Esophagus muscularis mucosa (tissue), 4 donors: ENCODE measurements at regions not wholly inside any gene's neighbourhood (a gene's known extent, or its start where the extent isn't known, plus 50 kb on each side); places are given as distances from the start of the nearest gene placed in this dataset.
A peak's percentile ranks its signal among the peaks of the same experiment; 100 is the strongest.
"Not testable (repeated sequence)": the region's sequence is repeated elsewhere in the genome, so short reads cannot be mapped to it uniquely, and the experiment has no call there.

ENCODE experiments used
- DNase-seq: peaks from one replicate; pipeline ENCODE4 v3.0.0-alpha.2; 2017; ENCODE audit errors: extremely low spot score
- H3K27ac ChIP-seq, 4 donors: fragments of 200-600 bp; sonication (generic); replicated peaks in 1 of 4; 1 replicate in 3 of 4; 2 replicates in 1 of 4; pipeline ENCODE4 v1.5.1; 2016 to 2019; ENCODE audit warnings: mild to moderate bottlenecking in 1 of 4
- H3K27me3 ChIP-seq, 4 donors: fragments of 200-600 bp; sonication (generic); one replicate each; pipeline versions ENCODE4 v1.5.1 to v1.6.0; 2016 to 2019
- H3K36me3 ChIP-seq, 4 donors: fragments of 200-600 bp; sonication (generic); one replicate each; pipeline ENCODE4 v1.5.1; 2016 to 2019
- H3K4me1 ChIP-seq, 4 donors: fragments of 200-600 bp; sonication (generic); one replicate each; pipeline ENCODE4 v1.5.1; 2016 to 2019
- H3K4me3 ChIP-seq, 4 donors: fragments of 200-600 bp; sonication (generic); 1 replicate in 2 of 4; 2 replicates in 2 of 4; pipeline ENCODE4 v1.5.1; 2016 to 2019; ENCODE audit warnings: mild to moderate bottlenecking in 4 of 4, moderate library complexity in 1 of 4
- H3K9me3 ChIP-seq, 4 donors: fragments of 200-600 bp; sonication (generic); 1 replicate in 3 of 4; 2 replicates in 1 of 4; pipeline ENCODE4 v1.5.1; 2016 to 2019
- EP300 ChIP-seq: sonication (generic); formaldehyde crosslinking; IDR thresholded peaks from one replicate; pipeline ENCODE4 v1.6.1; 2017; ENCODE audit warnings: antibody characterized with exemption
- POLR2A ChIP-seq: fragments of 450-650 bp; IDR thresholded peaks from one replicate; pipeline ENCODE4 v1.6.1; 2017; ENCODE audit warnings: antibody characterized with exemption, moderate library complexity, mild to moderate bottlenecking, low read depth
- POLR2AphosphoS5 ChIP-seq, 2 donors: sonication (generic); formaldehyde crosslinking; IDR thresholded peaks; one replicate each; pipeline ENCODE4 v1.6.1; 2017; ENCODE audit warnings: antibody characterized with exemption in 2 of 2
- WGBS: methylation state at CpG from one replicate; pipeline ENCODE4 v1.1.5; 2018; 5-methylcytosine and 5-hydroxymethylcytosine counted together
- intact Hi-C: fragments of 100-400 bp; cut with DNase I; formaldehyde crosslinking; loops from one replicate; pipeline ENCODE4 v1.15.1; 2023
- TF ChIP-seq, protein P1 (sequence below), 3 experiments: fragments of 200-600 bp in 2 of 3; fragments of 450-650 bp in 1 of 3; sonication (generic) in 2 of 3; IDR thresholded peaks; one replicate each; pipeline ENCODE4 v1.5.1; 2017 to 2019; ENCODE audit warnings: antibody characterized with exemption in 3 of 3, mild to moderate bottlenecking in 2 of 3, moderate library complexity in 1 of 3

DNA sequence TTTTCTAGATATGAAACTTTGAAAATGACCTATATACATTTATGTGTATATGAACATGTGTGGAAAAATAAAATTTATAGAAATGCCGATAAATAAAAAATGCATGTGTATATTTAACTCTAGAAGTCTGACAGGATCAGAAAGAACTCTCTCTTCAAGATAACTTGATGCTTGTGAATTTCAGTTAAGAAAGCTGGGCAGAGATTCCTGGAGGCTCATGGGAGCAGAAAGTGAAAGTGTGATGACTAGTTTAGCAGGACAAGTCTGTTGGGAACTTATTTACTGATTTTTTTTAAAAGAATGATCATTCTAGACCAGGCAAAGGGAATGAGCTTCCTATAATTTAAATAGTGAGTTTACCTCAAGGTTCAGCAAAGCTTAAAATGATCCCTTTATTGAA lies 81.5 kb upstream of the KCNAB1 start:
- Histone ChIP-seq H3K9me3 (no peaks in the 10 kb centered on the region), H3K36me3 (no peaks in the 10 kb centered on the region), H3K27me3 (no peaks in the 10 kb centered on the region), H3K4me3 (no peak overlapping the region), H3K4me1 (no peaks in the 10 kb centered on the region), H3K27ac (no peak overlapping the region)
- no peak for DNase-seq
- intact Hi-C loops, result no loop called here
- WGBS, result 87% methylated on average over 1 of the region's 1 CpG
- TF ChIP-seq EP300 (no peak), POLR2A (no peak)
- TF ChIP-seq, protein P1, sequence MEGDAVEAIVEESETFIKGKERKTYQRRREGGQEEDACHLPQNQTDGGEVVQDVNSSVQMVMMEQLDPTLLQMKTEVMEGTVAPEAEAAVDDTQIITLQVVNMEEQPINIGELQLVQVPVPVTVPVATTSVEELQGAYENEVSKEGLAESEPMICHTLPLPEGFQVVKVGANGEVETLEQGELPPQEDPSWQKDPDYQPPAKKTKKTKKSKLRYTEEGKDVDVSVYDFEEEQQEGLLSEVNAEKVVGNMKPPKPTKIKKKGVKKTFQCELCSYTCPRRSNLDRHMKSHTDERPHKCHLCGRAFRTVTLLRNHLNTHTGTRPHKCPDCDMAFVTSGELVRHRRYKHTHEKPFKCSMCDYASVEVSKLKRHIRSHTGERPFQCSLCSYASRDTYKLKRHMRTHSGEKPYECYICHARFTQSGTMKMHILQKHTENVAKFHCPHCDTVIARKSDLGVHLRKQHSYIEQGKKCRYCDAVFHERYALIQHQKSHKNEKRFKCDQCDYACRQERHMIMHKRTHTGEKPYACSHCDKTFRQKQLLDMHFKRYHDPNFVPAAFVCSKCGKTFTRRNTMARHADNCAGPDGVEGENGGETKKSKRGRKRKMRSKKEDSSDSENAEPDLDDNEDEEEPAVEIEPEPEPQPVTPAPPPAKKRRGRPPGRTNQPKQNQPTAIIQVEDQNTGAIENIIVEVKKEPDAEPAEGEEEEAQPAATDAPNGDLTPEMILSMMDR (IDR thresholded peaks at IDR 0.05), result no peak

DNA sequence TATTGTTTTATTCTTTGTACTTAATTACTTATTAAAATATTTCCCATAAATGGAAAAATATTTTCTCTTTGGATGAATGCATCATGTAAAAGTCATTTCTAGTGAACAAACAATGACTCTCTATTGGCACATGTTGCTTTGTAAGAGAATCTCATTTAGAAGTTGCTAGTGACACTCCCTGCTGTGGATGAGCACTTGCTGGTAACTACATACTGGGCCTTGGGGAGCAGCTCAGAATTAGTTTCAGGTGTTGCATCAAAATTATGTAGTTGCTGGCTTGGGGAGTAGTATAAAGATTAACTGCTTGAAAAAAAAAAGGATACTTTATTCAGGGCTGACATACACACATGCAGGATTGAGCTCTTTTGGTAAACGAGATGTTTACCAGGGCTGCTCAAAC lies 80.3 kb upstream of the KCNAB1 start:
- no peak for DNase-seq
- H3K9me3 ChIP-seq, result no peaks in the 10 kb centered on the region
- H3K27me3 ChIP-seq, result no peaks in the 10 kb centered on the region
- WGBS, result 63% methylated on average over 1 of the region's 1 CpG
- H3K4me1 ChIP-seq, result no peaks in the 10 kb centered on the region
- no peaks in the 10 kb centered on the region for H3K36me3 ChIP-seq
- TF ChIP-seq, protein P1 (IDR thresholded peaks at IDR 0.05), result no peak
- TF ChIP-seq POLR2A, result no peak
- TF ChIP-seq POLR2AphosphoS5 (IDR thresholded peaks at IDR 0.05), result no peak
- TF ChIP-seq EP300, result no peak
- intact Hi-C loops, result no loop called here
- no peak overlapping the region for H3K27ac ChIP-seq
- no peak overlapping the region for H3K4me3 ChIP-seq

DNA sequence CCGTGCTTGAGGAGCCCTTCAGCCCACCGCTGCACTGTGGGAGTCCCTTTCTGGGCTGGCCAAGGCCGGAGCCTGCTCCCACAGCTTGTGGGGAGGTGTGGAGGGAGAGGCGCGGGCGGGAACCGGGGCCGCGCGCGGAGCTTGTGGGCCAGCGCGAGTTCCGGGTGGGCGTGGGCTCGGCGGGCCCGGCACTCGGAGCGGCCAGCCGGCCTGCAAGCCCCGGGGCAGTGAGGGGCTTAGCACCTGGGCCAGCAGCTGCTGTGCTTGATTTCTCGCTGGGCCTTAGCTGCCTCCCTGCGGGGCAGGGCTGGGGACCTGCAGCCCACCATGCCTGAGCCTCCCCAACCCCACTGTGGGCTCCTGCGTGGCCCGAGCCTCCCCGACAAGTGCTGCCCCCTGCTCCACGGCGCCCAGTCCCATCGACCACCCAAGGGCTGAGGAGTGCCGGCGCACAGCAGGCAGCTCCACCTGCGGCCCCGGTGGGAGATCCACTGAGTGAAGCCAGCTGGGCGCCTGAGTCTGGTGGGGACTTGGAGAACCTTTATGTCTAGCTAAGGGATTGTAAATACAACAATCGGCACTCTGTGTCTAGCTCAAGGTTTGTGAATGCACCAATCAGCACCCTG lies 79.0 kb upstream of the KCNAB1 start:
- H3K4me1 ChIP-seq, DNase-seq, H3K27me3 ChIP-seq, H3K36me3 ChIP-seq, H3K4me3 ChIP-seq, H3K9me3 ChIP-seq, H3K27ac ChIP-seq, intact Hi-C loops: not testable (repeated sequence)
- 90% methylated on average over 6 of the region's 36 CpGs for WGBS

DNA sequence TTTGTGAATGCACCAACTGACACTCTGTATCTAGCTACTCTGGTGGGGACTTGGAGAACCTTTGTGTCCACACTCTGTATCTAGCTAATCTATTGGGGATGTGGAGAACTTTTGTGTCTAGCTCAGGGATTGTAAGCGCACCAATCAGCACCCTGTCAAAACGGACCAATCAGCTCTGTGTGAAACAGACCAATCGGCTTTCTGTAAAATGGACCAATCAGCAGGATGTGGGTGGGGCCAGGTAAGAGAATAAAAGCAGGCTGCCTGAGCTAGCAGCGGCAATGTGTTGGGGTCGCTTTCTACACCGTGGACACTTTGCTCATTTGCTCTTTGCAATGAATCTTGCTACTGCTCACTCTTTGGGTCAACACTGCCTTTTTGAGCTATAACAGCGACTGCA lies 78.5 kb upstream of the KCNAB1 start:
- H3K27me3 ChIP-seq, H3K4me3 ChIP-seq, H3K9me3 ChIP-seq, H3K27ac ChIP-seq, DNase-seq, H3K36me3 ChIP-seq, intact Hi-C loops, H3K4me1 ChIP-seq: not testable (repeated sequence)
- 94% methylated on average over 7 of the region's 7 CpGs for WGBS

DNA sequence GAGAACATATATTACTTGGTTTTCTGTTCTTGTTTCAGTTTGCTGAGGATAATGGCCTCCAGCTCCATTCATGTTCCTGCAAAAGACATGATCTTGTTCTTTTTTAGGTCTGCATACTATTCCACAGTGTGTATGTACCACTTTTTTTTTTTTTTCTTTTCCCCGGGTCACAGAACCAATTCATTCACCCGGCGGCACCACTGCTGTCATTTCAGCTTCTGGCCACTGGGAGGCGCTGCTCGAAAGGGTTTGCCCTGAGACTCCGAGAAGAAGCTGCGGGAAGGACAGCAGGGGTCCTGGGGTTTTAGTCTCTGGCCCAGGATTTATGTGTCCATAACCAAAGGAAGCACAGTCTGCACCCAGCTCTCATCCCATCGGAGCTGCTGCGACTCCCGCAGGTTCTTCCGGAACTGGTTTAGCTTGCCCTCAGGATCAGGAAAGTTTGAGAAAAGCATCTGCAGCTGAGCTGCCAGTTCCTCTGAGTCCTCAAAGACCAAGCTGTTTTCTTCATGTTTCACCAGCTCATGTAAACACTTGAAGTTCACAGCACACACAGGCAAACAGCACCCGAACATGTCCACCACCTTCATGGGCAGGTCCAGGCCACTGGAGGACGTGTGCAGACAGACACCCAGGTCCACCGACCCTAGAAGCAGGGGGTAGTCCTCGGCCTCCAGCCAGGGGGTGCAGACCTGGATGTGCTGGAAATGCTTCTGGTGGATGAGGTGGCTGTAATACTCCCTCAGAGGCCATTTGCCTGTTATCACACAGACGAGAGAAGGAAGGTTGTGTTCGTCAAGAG lies 76.3 kb upstream of the KCNAB1 start:
- H3K27ac ChIP-seq, DNase-seq, H3K4me3 ChIP-seq, H3K27me3 ChIP-seq, H3K4me1 ChIP-seq, H3K36me3 ChIP-seq, H3K9me3 ChIP-seq, intact Hi-C loops: not testable (repeated sequence)
- 44% methylated on average over 13 of the region's 17 CpGs for WGBS
- TF ChIP-seq, protein P1 (IDR thresholded peaks at IDR 0.05), result peak; percentile 58 to 74 (median 62)

DNA sequence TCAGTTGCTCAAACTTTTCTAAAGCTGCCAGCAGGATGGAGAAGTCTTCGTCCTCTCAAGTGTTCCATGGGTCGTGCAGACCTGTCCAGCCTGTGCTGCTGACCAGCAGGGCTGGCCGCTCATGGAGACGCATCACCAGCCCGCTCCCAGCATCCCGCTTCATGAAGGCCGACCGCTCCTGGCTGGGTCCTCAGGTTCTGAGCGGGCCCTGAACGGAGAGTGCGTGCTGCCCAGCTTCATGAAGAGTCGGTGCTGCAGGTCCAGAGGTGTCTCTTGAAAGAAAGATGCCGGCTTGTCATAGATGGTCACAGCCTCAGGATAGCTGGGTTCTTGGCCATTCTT lies 75.8 kb upstream of the KCNAB1 start:
- Histone ChIP-seq H3K9me3 (no peaks in the 10 kb centered on the region), H3K36me3 (no peaks in the 10 kb centered on the region), H3K4me1 (no peaks in the 10 kb centered on the region), H3K27me3 (no peaks in the 10 kb centered on the region), H3K27ac (no peak overlapping the region), H3K4me3 (no peak overlapping the region)
- 91% methylated on average over 6 of the region's 13 CpGs for WGBS
- DNase-seq, result no peak
- TF ChIP-seq, protein P1 (IDR thresholded peaks at IDR 0.05), result no peak
- no peak for TF ChIP-seq EP300
- no peak for TF ChIP-seq POLR2A
- no peak for TF ChIP-seq POLR2AphosphoS5 (IDR thresholded peaks at IDR 0.05)
- intact Hi-C loops, result no loop called here

DNA sequence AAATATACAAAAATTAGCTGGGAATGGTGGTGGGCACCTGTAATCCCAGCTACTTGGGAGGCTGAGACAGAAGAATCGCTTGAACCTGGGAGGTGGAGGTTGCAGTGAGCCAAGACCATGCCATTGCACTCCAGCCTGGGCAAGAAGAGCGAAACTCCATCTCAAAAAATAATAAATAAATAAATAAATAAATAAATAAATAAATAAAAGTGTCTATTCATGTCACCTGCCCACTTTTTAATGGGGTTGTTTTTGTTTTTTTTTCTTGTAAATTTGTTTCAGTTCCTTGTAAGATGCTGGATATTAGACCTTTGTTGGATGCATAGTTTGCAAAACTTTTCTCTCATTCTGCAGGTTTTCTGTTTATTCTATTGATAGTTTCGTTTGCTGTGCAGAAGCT lies 71.9 kb upstream of the KCNAB1 start:
- H3K4me3 ChIP-seq, H3K36me3 ChIP-seq, H3K4me1 ChIP-seq, H3K27ac ChIP-seq, H3K9me3 ChIP-seq, H3K27me3 ChIP-seq, DNase-seq, intact Hi-C loops: not testable (repeated sequence)
- 96% methylated on average over 3 of the region's 3 CpGs for WGBS
